ENCODE measurements at regions not wholly inside any gene's neighbourhood (a gene's known extent, or its start where the extent isn't known, plus 50 kb on each side); places are given as distances from the start of the nearest gene placed in this dataset.

GRCh38 chr4:126004941-126005340, 690.2 kb downstream of the FAT4 start:
- no peak for TF ChIP-seq CTCF (IDR thresholded peaks at IDR 0.05)
- no peak for TF ChIP-seq EZH2 (IDR thresholded peaks at IDR 0.05; ENCODE audit: borderline replicate concordance, insufficient read depth, low read depth, low read length, poor library complexity, severe bottlenecking)

Data from B cell (primary cell).